HepG2 (cell line): ENCODE measurements at regions not wholly inside any gene's neighbourhood (a gene's known extent, or its start where the extent isn't known, plus 50 kb on each side); places are given as distances from the start of the nearest gene placed in this dataset.

Source experiments
- ATAC-seq: fragments of 200-7000 bp; cut with Tn5 transposase; 3 replicates; pipeline ENCODE4 v1.9.1; 2020; ENCODE audit warnings: mild to moderate bottlenecking, moderate library complexity
- BruUV-seq: library from RNA; stranded (reverse); fragments of 400-500 nt; replicated peaks from 2 replicates; lab custom pipeline; 2021; lab: Mats Ljungman, UMichigan
- CTCF ChIA-PET: fragments of 300-600 bp; formaldehyde crosslinking; extraction: SDS; loops from one replicate; lab custom pipeline; 2021; ENCODE audit warnings: low total read pairs, inconsistent platforms, low intra/inter-chr PET ratio; lab: Yijun Ruan, JAX
- POLR2A ChIA-PET: fragments of 350-600 bp; sonication (Branson Sonifier 250); formaldehyde crosslinking; loops from one replicate; lab custom pipeline; 2020; ENCODE audit warnings: antibody characterized with exemption, inconsistent platforms; lab: Yijun Ruan, JAX
- DNase-seq: peaks from one replicate; pipeline ENCODE4 v3.0.0-alpha.2; 2015; ENCODE audit warnings: low spot score
- FAIRE-seq: peaks from 3 replicates; lab custom pipeline; 2011; peaks lifted over from hg19 to GRCh38; lab: Jason Lieb, UNC
- H2AFZ ChIP-seq: one replicate; pipeline ENCODE4 v1.6.1; 2011; ENCODE audit warnings: low read length, inconsistent platforms
- H3K27ac ChIP-seq: fragments of 300-600 bp; 3 replicates; pipeline ENCODE4 v1.8.0; 2011; ENCODE audit warnings: mixed run types, mild to moderate bottlenecking, mixed read lengths, low read length, inconsistent platforms; ENCODE audit not compliant: insufficient read depth; ENCODE audit errors: extremely low read length
- H3K27me3 ChIP-seq, 2 experiments: fragments of 200-600 bp in 1 of 2; 2 replicates in 1 of 2; 3 replicates in 1 of 2; pipeline versions ENCODE4 v1.6.0 to v1.8.0; 2011; ENCODE audit warnings: low read length in 2 of 2, mild to moderate bottlenecking in 2 of 2, moderate library complexity in 2 of 2, inconsistent platforms in 1 of 2; ENCODE audit not compliant: insufficient read depth in 2 of 2, control insufficient read depth in 1 of 2
- H3K36me3 ChIP-seq, 2 experiments: fragments of 200-600 bp in 1 of 2; replicated peaks in 1 of 2; 2 replicates in 1 of 2; 3 replicates in 1 of 2; pipeline versions ENCODE4 v1.5.1 to v1.8.0; 2011; ENCODE audit warnings: low read length in 2 of 2, inconsistent platforms in 1 of 2; ENCODE audit not compliant: insufficient read depth in 2 of 2, control insufficient read depth in 1 of 2
- H3K4me1 ChIP-seq: 2 replicates; pipeline ENCODE4 v1.5.1; 2012; ENCODE audit warnings: low read length, inconsistent platforms; ENCODE audit not compliant: insufficient read depth
- H3K4me2 ChIP-seq: 2 replicates; pipeline ENCODE4 v1.6.0; 2011; ENCODE audit warnings: low read depth, low read length, inconsistent platforms
- H3K4me3 ChIP-seq, 3 experiments: fragments of 200-600 bp in 1 of 3; sonication (generic), shearing (Covaris generic) in 1 of 3; replicated peaks in 1 of 3; 2 replicates each; pipeline ENCODE4 v1.5.1; 2011 to 2016; ENCODE audit warnings: low read length in 3 of 3, inconsistent platforms in 2 of 3, low read depth in 2 of 3, mild to moderate bottlenecking in 2 of 3, control low read depth in 1 of 3, mixed read lengths in 1 of 3; ENCODE audit not compliant: insufficient read depth in 1 of 3
- H3K79me2 ChIP-seq: one replicate; pipeline ENCODE4 v1.6.1; 2011; ENCODE audit warnings: low read length, inconsistent platforms; ENCODE audit not compliant: insufficient read depth
- H3K9ac ChIP-seq: 2 replicates; pipeline ENCODE4 v1.6.0; 2011; ENCODE audit warnings: mild to moderate bottlenecking, low read depth, low read length, inconsistent platforms; ENCODE audit not compliant: insufficient read depth
- H3K9me3 ChIP-seq: 2 replicates; pipeline ENCODE4 v1.5.1; 2012; ENCODE audit warnings: mild to moderate bottlenecking, low read length
- H4K20me1 ChIP-seq: 2 replicates; pipeline ENCODE4 v1.6.0; 2011; ENCODE audit warnings: inconsistent platforms, mild to moderate bottlenecking, low read length, moderate library complexity; ENCODE audit not compliant: insufficient read depth
- ARNT ChIP-seq: fragments of 450-650 bp; IDR thresholded peaks from 2 replicates; pipeline ENCODE4 v1.6.1; 2017
- DR1 ChIP-seq: sonication (generic); formaldehyde crosslinking; IDR thresholded peaks from 2 replicates; pipeline ENCODE4 v1.8.0; 2021; ENCODE audit warnings: mild to moderate bottlenecking, missing genetic modification reagents, inconsistent platforms
- GFI1 ChIP-seq: sonication (generic); formaldehyde crosslinking; IDR thresholded peaks from 2 replicates; pipeline ENCODE4 v1.5.0; 2020; ENCODE audit warnings: missing genetic modification reagents, mild to moderate bottlenecking, borderline replicate concordance
- HNF4A ChIP-seq: sonication (generic); formaldehyde crosslinking; IDR thresholded peaks from 2 replicates; pipeline ENCODE4 v1.4.0; 2020; ENCODE audit warnings: missing genetic modification reagents
- NCOA2 ChIP-seq: sonication (generic); formaldehyde crosslinking; IDR thresholded peaks from 2 replicates; pipeline ENCODE4 v1.8.0; 2022; ENCODE audit warnings: inconsistent platforms
- SRSF9 ChIP-seq: fragments of 200-400 bp; formaldehyde crosslinking; IDR thresholded peaks from 2 replicates; pipeline ENCODE4 v1.6.1; 2018; ENCODE audit warnings: borderline replicate concordance, mild to moderate bottlenecking, low read depth, low read length; ENCODE audit not compliant: insufficient read depth, poor library complexity, severe bottlenecking
- ZBTB21 ChIP-seq: sonication (generic); formaldehyde crosslinking; IDR thresholded peaks from 2 replicates; pipeline ENCODE4 v1.4.0; 2020; ENCODE audit warnings: missing genetic modification reagents
- ZNF3 ChIP-seq: IDR thresholded peaks from 2 replicates; pipeline ENCODE4 v1.7.0; 2017; ENCODE audit warnings: inconsistent platforms
- ZNF543 ChIP-seq: sonication (generic); formaldehyde crosslinking; IDR thresholded peaks from 2 replicates; pipeline ENCODE4 v1.4.0; 2020; ENCODE audit warnings: mild to moderate bottlenecking, missing genetic modification reagents
- ZNF766 ChIP-seq: sonication (generic); formaldehyde crosslinking; IDR thresholded peaks from 2 replicates; pipeline ENCODE4 v1.5.0; 2020; ENCODE audit warnings: missing genetic modification reagents, borderline replicate concordance
- WGBS: methylation state at CpG from one replicate; pipeline ENCODE4 v1.1.6; 2017; ENCODE audit warnings: low lambda C conversion rate; 5-methylcytosine and 5-hydroxymethylcytosine counted together
- in situ Hi-C: cut with HindIII; loops from 2 replicates; pipeline ENCODE4 v1.10.0; 2017; ENCODE audit warnings: low pct_unique_long_range_greater_than_20kb; ENCODE audit not compliant: extremely low pct_ligation_motif_present
- intact Hi-C: fragments of 100-400 bp; cut with micrococcal nuclease; formaldehyde crosslinking; loops from one replicate; pipeline ENCODE4 v1.10.0; 2022; ENCODE audit not compliant: unreplicated experiment
- TF ChIP-seq, protein P1 (sequence below): IDR thresholded peaks from 2 replicates; pipeline ENCODE4 v1.6.1; 2016; ENCODE audit warnings: low read depth, borderline replicate concordance
- TF ChIP-seq, protein P2 (sequence below): sonication (generic); formaldehyde crosslinking; IDR thresholded peaks from 2 replicates; pipeline ENCODE4 v1.5.0; 2020; ENCODE audit warnings: missing genetic modification reagents, mild to moderate bottlenecking, borderline replicate concordance
- TF ChIP-seq, protein P3 (sequence below): sonication (generic); formaldehyde crosslinking; IDR thresholded peaks from 2 replicates; pipeline ENCODE4 v1.8.0; 2022; ENCODE audit warnings: missing genetic modification reagents, mild to moderate bottlenecking, inconsistent platforms, borderline replicate concordance
- TF ChIP-seq, protein P4 (sequence below): sonication (generic); formaldehyde crosslinking; conservative IDR thresholded peaks from 2 replicates; pipeline ENCODE4 v1.5.0; 2020; ENCODE audit warnings: missing genetic modification reagents

DNA sequence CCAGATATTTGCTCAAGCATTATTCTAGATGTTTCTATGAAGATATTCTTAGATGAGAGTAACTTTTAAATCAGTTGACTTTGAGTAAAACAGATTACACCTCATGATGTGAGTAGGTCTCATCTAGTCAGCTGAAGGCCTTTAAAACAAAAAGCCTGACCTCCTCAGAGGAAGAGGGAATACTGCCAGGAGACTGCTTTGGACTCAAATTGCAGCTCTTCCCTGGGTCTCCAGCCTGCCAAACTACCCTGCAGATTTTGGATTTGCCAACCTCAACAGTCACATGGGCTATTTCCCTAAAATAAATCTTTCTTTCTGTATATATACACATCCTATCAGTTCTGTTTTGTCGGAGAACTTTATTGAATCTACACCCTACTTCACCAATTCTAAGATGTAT is 182.5 kb upstream of the TENT5A start:
- Histone ChIP-seq H2AFZ (no peak overlapping the region), H3K4me2 (no peak overlapping the region), H3K9me3 (no peaks in the 10 kb centered on the region), H3K27ac (no peak overlapping the region), H3K4me1 (peaks cover 70% of the 10 kb centered on the region), H4K20me1 (no peaks in the 10 kb centered on the region), H3K79me2 (no peaks in the 10 kb centered on the region), H3K27me3 (no peaks in the 10 kb centered on the region), H3K4me3 (no peak overlapping the region), H3K36me3 (no peaks in the 10 kb centered on the region), H3K9ac (no peak overlapping the region)
- DNase-seq = no peak
- no peak for TF ChIP-seq HNF4A (CRISPR knock-in tag)
- TF ChIP-seq, protein P1, sequence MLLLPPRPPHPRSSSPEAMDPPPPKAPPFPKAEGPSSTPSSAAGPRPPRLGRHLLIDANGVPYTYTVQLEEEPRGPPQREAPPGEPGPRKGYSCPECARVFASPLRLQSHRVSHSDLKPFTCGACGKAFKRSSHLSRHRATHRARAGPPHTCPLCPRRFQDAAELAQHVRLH (CRISPR knock-in tag) = no peak
- TF ChIP-seq ZBTB21 (CRISPR knock-in tag) = no peak
- TF ChIP-seq ZNF3 (CRISPR knock-in tag) = no peak
- TF ChIP-seq, protein P2, sequence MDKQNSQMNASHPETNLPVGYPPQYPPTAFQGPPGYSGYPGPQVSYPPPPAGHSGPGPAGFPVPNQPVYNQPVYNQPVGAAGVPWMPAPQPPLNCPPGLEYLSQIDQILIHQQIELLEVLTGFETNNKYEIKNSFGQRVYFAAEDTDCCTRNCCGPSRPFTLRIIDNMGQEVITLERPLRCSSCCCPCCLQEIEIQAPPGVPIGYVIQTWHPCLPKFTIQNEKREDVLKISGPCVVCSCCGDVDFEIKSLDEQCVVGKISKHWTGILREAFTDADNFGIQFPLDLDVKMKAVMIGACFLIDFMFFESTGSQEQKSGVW = no peak
- no peak for TF ChIP-seq SRSF9
- no peak for TF ChIP-seq DR1
- TF ChIP-seq GFI1 (CRISPR knock-in tag) = no peak
- no peak for TF ChIP-seq ARNT
- no peak for TF ChIP-seq ZNF543 (CRISPR knock-in tag)
- TF ChIP-seq, protein P3, sequence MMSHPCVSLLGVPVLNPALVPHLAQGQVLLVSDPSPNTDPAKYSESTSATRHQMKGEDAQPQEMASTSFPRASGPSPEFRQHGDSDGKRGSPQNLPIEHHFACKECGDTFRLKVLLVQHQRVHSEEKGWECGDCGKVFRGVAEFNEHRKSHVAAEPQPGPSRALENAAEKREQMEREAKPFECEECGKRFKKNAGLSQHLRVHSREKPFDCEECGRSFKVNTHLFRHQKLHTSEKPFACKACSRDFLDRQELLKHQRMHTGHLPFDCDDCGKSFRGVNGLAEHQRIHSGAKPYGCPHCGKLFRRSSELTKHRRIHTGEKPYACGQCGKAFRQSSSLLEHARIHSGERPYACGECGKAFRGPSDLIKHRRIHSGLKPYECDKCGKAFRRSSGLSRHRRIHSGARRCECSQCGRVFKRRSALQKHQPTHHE = no peak
- no peak for TF ChIP-seq ZNF766 (CRISPR knock-in tag)
- no peak for TF ChIP-seq NCOA2 (CRISPR knock-in tag)
- TF ChIP-seq, protein P4, sequence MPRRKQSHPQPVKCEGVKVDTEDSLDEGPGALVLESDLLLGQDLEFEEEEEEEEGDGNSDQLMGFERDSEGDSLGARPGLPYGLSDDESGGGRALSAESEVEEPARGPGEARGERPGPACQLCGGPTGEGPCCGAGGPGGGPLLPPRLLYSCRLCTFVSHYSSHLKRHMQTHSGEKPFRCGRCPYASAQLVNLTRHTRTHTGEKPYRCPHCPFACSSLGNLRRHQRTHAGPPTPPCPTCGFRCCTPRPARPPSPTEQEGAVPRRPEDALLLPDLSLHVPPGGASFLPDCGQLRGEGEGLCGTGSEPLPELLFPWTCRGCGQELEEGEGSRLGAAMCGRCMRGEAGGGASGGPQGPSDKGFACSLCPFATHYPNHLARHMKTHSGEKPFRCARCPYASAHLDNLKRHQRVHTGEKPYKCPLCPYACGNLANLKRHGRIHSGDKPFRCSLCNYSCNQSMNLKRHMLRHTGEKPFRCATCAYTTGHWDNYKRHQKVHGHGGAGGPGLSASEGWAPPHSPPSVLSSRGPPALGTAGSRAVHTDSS (CRISPR knock-in tag) = no peak
- no peak for ATAC-seq
- CTCF ChIA-PET = no interaction called here
- in situ Hi-C loops = no loop called here
- BruUV-seq = no TSS peak
- WGBS = 97% methylated on average over 1 of the region's 1 CpG
- intact Hi-C loops = loop anchor here (5.0 kb wide), 1 partner anchor 168 kb away; no protein-coding TSS in a partner anchor
- FAIRE-seq = no peak
- POLR2A ChIA-PET = no interaction called here
